ENCODE measurements at regions not wholly inside any gene's neighbourhood (a gene's known extent, or its start where the extent isn't known, plus 50 kb on each side); places are given as distances from the start of the nearest gene placed in this dataset.
A peak's percentile ranks its signal among the peaks of the same experiment; 100 is the strongest.

DNA sequence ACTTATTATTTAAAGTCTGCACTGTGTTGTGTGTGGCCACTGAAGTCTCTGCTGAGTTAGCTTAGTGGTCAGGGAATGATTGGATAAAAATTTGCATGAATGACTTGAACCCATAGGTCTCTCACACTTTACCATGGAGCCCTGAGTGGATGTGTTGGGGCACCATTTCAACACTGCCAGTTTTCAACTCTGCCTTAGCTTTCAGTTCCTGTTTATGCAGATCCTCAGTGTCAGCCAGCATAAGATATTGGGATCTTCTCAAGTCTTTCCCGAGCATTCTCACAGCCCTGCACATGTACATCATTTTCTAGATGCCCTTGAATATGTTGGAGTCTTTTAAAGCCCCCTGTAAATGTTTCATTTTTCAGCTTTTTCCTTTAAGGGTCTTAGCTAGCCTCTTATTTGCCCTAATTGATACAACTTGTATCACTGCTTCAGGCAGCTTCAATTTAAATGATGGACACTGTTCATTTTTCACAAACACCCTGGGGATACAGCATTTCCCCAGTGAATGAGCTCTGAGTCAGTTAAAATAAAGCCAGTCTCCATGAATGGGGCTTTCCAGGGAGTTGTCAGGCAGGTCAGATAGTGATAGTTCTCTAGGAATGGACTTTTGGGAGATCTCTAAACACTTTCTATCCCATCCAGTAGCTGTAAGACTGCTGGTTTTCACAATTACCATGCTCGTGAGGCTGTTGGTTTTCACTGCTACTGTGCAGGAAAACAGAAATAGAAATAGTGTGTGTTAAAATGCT is 211.9 kb upstream of the PAPPA start:
- WGBS, 2 donors, result 63 to 66% methylated on average over 2 of the region's 2 CpGs

DNA sequence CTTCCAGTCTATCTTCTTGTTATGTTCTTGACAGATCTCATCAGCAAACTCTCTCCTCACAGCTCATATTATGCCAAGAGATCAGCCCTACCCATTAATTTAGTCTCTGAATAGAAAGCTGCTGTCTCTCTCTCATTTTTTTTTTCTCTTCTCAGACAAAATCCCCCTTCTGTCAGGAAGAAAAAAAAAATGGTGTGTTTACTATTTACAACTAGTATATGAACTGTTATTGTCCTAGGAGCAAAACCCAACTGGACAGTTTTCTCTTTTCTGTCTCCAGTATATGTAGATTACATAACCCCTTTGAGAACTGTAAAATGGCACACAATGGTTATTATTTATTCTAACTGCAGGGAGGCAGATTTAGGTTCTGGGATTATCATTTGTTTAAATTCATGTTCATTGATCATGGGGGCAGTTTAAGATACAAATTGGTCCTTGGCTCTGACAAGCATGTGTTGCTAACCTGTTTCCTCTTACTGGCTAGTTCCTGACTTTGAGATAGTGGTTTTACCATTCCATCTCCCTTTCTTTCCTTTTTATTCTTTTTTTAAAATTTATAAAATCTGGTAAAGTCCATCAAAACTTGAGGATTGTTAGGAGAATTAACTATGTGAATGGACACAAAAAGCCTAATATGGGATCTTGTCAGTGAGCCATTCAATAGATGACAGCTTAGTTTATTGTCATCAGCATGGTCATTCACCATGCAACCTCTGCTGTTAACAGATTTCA is 210.0 kb upstream of the PAPPA start:
- no peak for ATAC-seq (ENCODE audit: low FRiP score in 2 of 2)
- H3K27ac ChIP-seq, result peak overlapping the region; percentile 2 to 70 (median 28)
- DNase-seq, result no peak
- H3K4me1 ChIP-seq, result peaks cover 0 to 8% (median 6%) of the 10 kb centered on the region in 4 donors
- no peaks in the 10 kb centered on the region for H3K27me3 ChIP-seq
- TF ChIP-seq EP300 (IDR thresholded peaks at IDR 0.05), result no peak
- TF ChIP-seq POLR2AphosphoS5 (IDR thresholded peaks at IDR 0.05), result no peak
- TF ChIP-seq, protein P1, sequence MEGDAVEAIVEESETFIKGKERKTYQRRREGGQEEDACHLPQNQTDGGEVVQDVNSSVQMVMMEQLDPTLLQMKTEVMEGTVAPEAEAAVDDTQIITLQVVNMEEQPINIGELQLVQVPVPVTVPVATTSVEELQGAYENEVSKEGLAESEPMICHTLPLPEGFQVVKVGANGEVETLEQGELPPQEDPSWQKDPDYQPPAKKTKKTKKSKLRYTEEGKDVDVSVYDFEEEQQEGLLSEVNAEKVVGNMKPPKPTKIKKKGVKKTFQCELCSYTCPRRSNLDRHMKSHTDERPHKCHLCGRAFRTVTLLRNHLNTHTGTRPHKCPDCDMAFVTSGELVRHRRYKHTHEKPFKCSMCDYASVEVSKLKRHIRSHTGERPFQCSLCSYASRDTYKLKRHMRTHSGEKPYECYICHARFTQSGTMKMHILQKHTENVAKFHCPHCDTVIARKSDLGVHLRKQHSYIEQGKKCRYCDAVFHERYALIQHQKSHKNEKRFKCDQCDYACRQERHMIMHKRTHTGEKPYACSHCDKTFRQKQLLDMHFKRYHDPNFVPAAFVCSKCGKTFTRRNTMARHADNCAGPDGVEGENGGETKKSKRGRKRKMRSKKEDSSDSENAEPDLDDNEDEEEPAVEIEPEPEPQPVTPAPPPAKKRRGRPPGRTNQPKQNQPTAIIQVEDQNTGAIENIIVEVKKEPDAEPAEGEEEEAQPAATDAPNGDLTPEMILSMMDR (IDR thresholded peaks at IDR 0.05), result no peak
- TF ChIP-seq POLR2A (IDR thresholded peaks at IDR 0.05), result no peak
- no peak overlapping the region for H3K4me3 ChIP-seq
- H3K9me3 ChIP-seq, result no peaks in the 10 kb centered on the region
- H3K36me3 ChIP-seq, result no peaks in the 10 kb centered on the region

More for the DNA sequence above, 211.9 kb upstream of the PAPPA start:
- ATAC-seq (ENCODE audit: low FRiP score in 2 of 2) (no peak), DNase-seq (no peak)
- Histone ChIP-seq H3K27ac (no peak overlapping the region), H3K36me3 (no peaks in the 10 kb centered on the region), H3K9me3 (no peaks in the 10 kb centered on the region), H3K27me3 (no peaks in the 10 kb centered on the region), H3K4me1 (peaks cover 0 to 8% (median 6%) of the 10 kb centered on the region in 4 donors), H3K4me3 (no peak overlapping the region)
- TF ChIP-seq, protein P1 (IDR thresholded peaks at IDR 0.05), result no peak
- no peak for TF ChIP-seq POLR2A (IDR thresholded peaks at IDR 0.05)
- no peak for TF ChIP-seq EP300 (IDR thresholded peaks at IDR 0.05)
- TF ChIP-seq POLR2AphosphoS5 (IDR thresholded peaks at IDR 0.05), result no peak

DNA sequence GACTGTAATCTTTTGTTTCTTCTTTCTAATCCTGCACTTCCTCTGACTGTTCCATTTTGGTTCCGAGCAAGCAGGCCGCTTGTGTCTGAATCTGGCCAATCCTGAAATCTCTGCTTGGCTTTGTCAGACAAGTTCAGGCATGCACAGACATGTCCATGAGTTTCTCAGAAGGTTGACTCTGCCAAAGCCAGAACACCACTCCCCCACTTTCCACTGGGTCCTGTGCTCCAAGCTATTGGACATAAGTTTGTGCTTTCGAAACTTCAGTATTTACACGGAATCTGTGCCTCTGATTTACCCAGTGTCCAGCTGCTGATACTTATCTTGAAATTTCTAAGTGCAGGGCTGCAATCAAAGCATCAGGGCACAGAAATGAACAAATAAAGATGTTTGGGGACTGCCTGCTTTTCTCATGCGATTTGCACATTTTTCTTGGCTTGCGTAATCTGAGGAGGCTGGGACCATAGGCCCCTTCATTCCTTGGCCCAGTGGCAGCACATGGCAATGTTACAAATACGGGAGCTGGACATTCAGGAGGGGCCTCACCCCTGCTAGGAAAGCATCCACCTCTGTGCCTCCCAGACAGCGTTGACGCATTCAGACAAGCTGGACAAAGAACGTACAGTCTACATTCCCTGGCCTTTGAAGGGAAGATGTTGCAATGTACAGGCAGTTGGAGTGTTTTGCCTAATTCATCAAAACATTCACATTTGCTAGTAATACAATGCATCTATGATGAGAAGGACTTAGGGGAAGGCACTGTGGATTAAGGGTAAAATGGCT is 209.2 kb upstream of the PAPPA start:
- 55 to 59% methylated on average over 10 of the region's 10 CpGs for WGBS, 2 donors
- TF ChIP-seq EP300 (IDR thresholded peaks at IDR 0.05), result peak in 2 of 4 donors; percentile 50 to 73
- peak; percentile 78 to 90 for TF ChIP-seq POLR2AphosphoS5 (IDR thresholded peaks at IDR 0.05)
- TF ChIP-seq, protein P1 (IDR thresholded peaks at IDR 0.05), result no peak
- ATAC-seq (ENCODE audit: low FRiP score in 2 of 2), result peak; percentile 93 to 96
- Histone ChIP-seq H3K4me1 (peaks cover 0 to 8% (median 5%) of the 10 kb centered on the region in 4 donors), H3K9me3 (no peaks in the 10 kb centered on the region), H3K27me3 (no peaks in the 10 kb centered on the region), H3K4me3 (no peak overlapping the region), H3K36me3 (no peaks in the 10 kb centered on the region), H3K27ac (peak overlapping the region in 3 of 4 donors; percentile 45 to 70 (median 52))
- peak in 1 of 2 donors; percentile 63 for DNase-seq

- Histone ChIP-seq H3K36me3 (no peaks in the 10 kb centered on the region), H3K4me3 (no peak overlapping the region), H3K27ac (peak overlapping the region in 3 of 4 donors; percentile 35 to 52 (median 45)), H3K9me3 (no peaks in the 10 kb centered on the region), H3K4me1 (peaks cover 0 to 8% (median 5%) of the 10 kb centered on the region in 4 donors), H3K27me3 (no peaks in the 10 kb centered on the region)
- TF ChIP-seq POLR2A (IDR thresholded peaks at IDR 0.05) (no peak), POLR2AphosphoS5 (IDR thresholded peaks at IDR 0.05) (no peak), EP300 (IDR thresholded peaks at IDR 0.05) (no peak)
- TF ChIP-seq, protein P1 (IDR thresholded peaks at IDR 0.05), result no peak
- no peak for DNase-seq
- no peak for ATAC-seq (ENCODE audit: low FRiP score in 2 of 2)
Observed at GRCh38 chr9:115945009-115945431, 208.6 kb upstream of the PAPPA start.

Measured in upper lobe of left lung (tissue), 6 donors.